Astrocyte (in vitro differentiated cells and primary cell): ENCODE measurements at regions not wholly inside any gene's neighbourhood (a gene's known extent, or its start where the extent isn't known, plus 50 kb on each side); places are given as distances from the start of the nearest gene placed in this dataset.

Source experiments
- DNase-seq: peaks from one replicate; pipeline ENCODE4 v3.0.0-alpha.2; 2010; ENCODE audit warnings: low read depth
- FAIRE-seq: peaks from 2 replicates; lab custom pipeline; 2011; peaks lifted over from hg19 to GRCh38; lab: Jason Lieb, UNC
- H2AFZ ChIP-seq: 2 replicates; pipeline ENCODE4 v1.6.0; 2012; ENCODE audit warnings: low read depth, low read length, inconsistent platforms
- H3K27ac ChIP-seq: 2 replicates; pipeline ENCODE4 v1.5.1; 2011; ENCODE audit warnings: low read depth, low read length, inconsistent platforms
- H3K27me3 ChIP-seq: 2 replicates; pipeline ENCODE4 v1.6.0; 2011; ENCODE audit warnings: low read length, inconsistent platforms; ENCODE audit not compliant: insufficient read depth
- H3K36me3 ChIP-seq: 2 replicates; pipeline ENCODE4 v1.5.1; 2011; ENCODE audit warnings: low read length, inconsistent platforms; ENCODE audit not compliant: insufficient read depth
- H3K4me1 ChIP-seq: 2 replicates; pipeline ENCODE4 v1.5.1; 2011; ENCODE audit warnings: low read length, inconsistent platforms; ENCODE audit not compliant: insufficient read depth
- H3K4me2 ChIP-seq: 2 replicates; pipeline ENCODE4 v1.6.0; 2012; ENCODE audit warnings: low read length, inconsistent platforms
- H3K4me3 ChIP-seq: 2 replicates; pipeline ENCODE4 v1.5.1; 2011; ENCODE audit warnings: low read depth, mild to moderate bottlenecking, low read length, inconsistent platforms; ENCODE audit not compliant: insufficient read depth
- H3K79me2 ChIP-seq: 2 replicates; pipeline ENCODE4 v1.6.0; 2012; ENCODE audit warnings: mild to moderate bottlenecking, low read length, inconsistent platforms; ENCODE audit not compliant: insufficient read depth
- H3K9ac ChIP-seq: 2 replicates; pipeline ENCODE4 v1.6.0; 2012; ENCODE audit warnings: mild to moderate bottlenecking, low read length, inconsistent platforms
- H3K9me3 ChIP-seq: 2 replicates; pipeline ENCODE4 v1.5.1; 2012; ENCODE audit warnings: low read depth, mild to moderate bottlenecking, low read length, inconsistent platforms; ENCODE audit not compliant: insufficient read depth
- H4K20me1 ChIP-seq: 2 replicates; pipeline ENCODE4 v1.6.0; 2012; ENCODE audit warnings: low read length, inconsistent platforms; ENCODE audit not compliant: insufficient read depth
- H3K27ac Mint-ChIP-seq: one replicate; pipeline ENCODE4 v1.8.0; 2021; ENCODE audit warnings: mild to moderate bottlenecking, mixed read lengths; ENCODE audit not compliant: unreplicated experiment
- H3K27me3 Mint-ChIP-seq: one replicate; pipeline ENCODE4 v1.8.0; 2021; ENCODE audit warnings: low read depth, mixed read lengths; ENCODE audit not compliant: unreplicated experiment
- H3K36me3 Mint-ChIP-seq: one replicate; pipeline ENCODE4 v1.8.0; 2021; ENCODE audit warnings: low read depth, mixed read lengths; ENCODE audit not compliant: unreplicated experiment
- H3K4me1 Mint-ChIP-seq: one replicate; pipeline ENCODE4 v1.8.0; 2021; ENCODE audit warnings: low read depth, mixed read lengths; ENCODE audit not compliant: unreplicated experiment
- H3K4me3 Mint-ChIP-seq: one replicate; pipeline ENCODE4 v1.8.0; 2021; ENCODE audit warnings: mild to moderate bottlenecking, moderate library complexity, mixed read lengths; ENCODE audit not compliant: unreplicated experiment
- H3K9me3 Mint-ChIP-seq: one replicate; pipeline ENCODE4 v1.8.0; 2021; ENCODE audit warnings: mild to moderate bottlenecking, mixed read lengths; ENCODE audit not compliant: unreplicated experiment
- CTCF ChIP-seq: IDR thresholded peaks from 2 replicates; pipeline ENCODE4 v1.5.1; 2011; ENCODE audit warnings: low read depth, mild to moderate bottlenecking, inconsistent platforms, low read length, moderate library complexity; ENCODE audit not compliant: insufficient read depth
- EZH2 ChIP-seq: IDR thresholded peaks from 2 replicates; pipeline ENCODE4 v1.6.1; 2012; ENCODE audit warnings: mild to moderate bottlenecking, low read length, inconsistent platforms; ENCODE audit not compliant: insufficient read depth

DNA sequence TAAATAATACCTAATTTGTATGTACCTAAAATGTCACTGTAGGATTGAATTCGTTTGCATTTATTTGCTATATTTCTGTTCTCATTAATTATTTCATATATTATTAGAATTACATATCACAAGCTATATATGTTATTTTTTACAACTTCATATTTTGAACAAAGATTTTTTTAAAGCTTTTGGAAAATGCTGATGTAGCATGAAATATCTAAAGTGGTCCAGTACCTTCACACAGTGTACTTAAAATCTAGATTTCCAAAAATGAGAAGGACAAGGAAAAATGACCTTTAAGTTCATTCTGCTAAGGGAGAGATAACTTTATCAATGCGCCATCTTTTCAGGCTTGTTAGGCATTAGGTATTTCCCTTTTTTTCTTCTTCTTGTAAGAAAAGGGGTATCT, 71.8 kb downstream of the LARP7 start:
- TF ChIP-seq EZH2 (no peak), CTCF (no peak)
- peaks cover 15% of the 10 kb centered on the region for H3K27me3 Mint-ChIP-seq
- H3K9me3 ChIP-seq = no peaks in the 10 kb centered on the region
- no peak overlapping the region for H3K4me3 ChIP-seq
- H2AFZ ChIP-seq = no peak overlapping the region
- H3K4me1 ChIP-seq = peaks cover 8% of the 10 kb centered on the region
- no peak overlapping the region for H3K4me2 ChIP-seq
- no peaks in the 10 kb centered on the region for H3K36me3 ChIP-seq
- no peak for FAIRE-seq
- no peaks in the 10 kb centered on the region for H3K79me2 ChIP-seq
- no peak overlapping the region for H3K4me3 Mint-ChIP-seq
- no peaks in the 10 kb centered on the region for H4K20me1 ChIP-seq
- no peaks in the 10 kb centered on the region for H3K36me3 Mint-ChIP-seq
- peaks cover 25% of the 10 kb centered on the region for H3K27me3 ChIP-seq
- H3K27ac ChIP-seq = no peak overlapping the region
- DNase-seq = no peak
- peaks cover 3% of the 10 kb centered on the region for H3K4me1 Mint-ChIP-seq
- H3K9me3 Mint-ChIP-seq = no peaks in the 10 kb centered on the region
- no peak overlapping the region for H3K27ac Mint-ChIP-seq
- H3K9ac ChIP-seq = no peak overlapping the region

- H3K4me3 ChIP-seq = no peak overlapping the region
- H3K4me1 Mint-ChIP-seq = no peaks in the 10 kb centered on the region
- H3K9ac ChIP-seq = no peak overlapping the region
- H3K36me3 Mint-ChIP-seq = peaks cover 2% of the 10 kb centered on the region
- no peak overlapping the region for H3K27ac Mint-ChIP-seq
- no peak overlapping the region for H2AFZ ChIP-seq
- FAIRE-seq (no peak), DNase-seq (no peak)
- no peak overlapping the region for H3K4me3 Mint-ChIP-seq
- H3K9me3 ChIP-seq = no peaks in the 10 kb centered on the region
- H3K4me1 ChIP-seq = no peaks in the 10 kb centered on the region
- no peaks in the 10 kb centered on the region for H4K20me1 ChIP-seq
- TF ChIP-seq EZH2 (no peak), CTCF (no peak)
- H3K4me2 ChIP-seq = no peak overlapping the region
- no peaks in the 10 kb centered on the region for H3K9me3 Mint-ChIP-seq
- no peaks in the 10 kb centered on the region for H3K36me3 ChIP-seq
- no peaks in the 10 kb centered on the region for H3K27me3 ChIP-seq
- no peak overlapping the region for H3K27ac ChIP-seq
- no peaks in the 10 kb centered on the region for H3K79me2 ChIP-seq
- H3K27me3 Mint-ChIP-seq = no peaks in the 10 kb centered on the region
Measured at GRCh38 chr4:112714922-112715901, 78.3 kb downstream of the LARP7 start.

- H3K9me3 Mint-ChIP-seq = no peaks in the 10 kb centered on the region
- DNase-seq = no peak
- H4K20me1 ChIP-seq = no peaks in the 10 kb centered on the region
- H3K4me1 Mint-ChIP-seq = no peaks in the 10 kb centered on the region
- FAIRE-seq = no peak
- H3K36me3 Mint-ChIP-seq = peaks cover 2% of the 10 kb centered on the region
- no peaks in the 10 kb centered on the region for H3K36me3 ChIP-seq
- no peak overlapping the region for H2AFZ ChIP-seq
- no peaks in the 10 kb centered on the region for H3K27me3 ChIP-seq
- no peak overlapping the region for H3K4me3 Mint-ChIP-seq
- no peak overlapping the region for H3K27ac Mint-ChIP-seq
- no peaks in the 10 kb centered on the region for H3K9me3 ChIP-seq
- no peak overlapping the region for H3K4me2 ChIP-seq
- H3K9ac ChIP-seq = no peak overlapping the region
- H3K27me3 Mint-ChIP-seq = no peaks in the 10 kb centered on the region
- no peak overlapping the region for H3K27ac ChIP-seq
- H3K79me2 ChIP-seq = no peaks in the 10 kb centered on the region
- H3K4me1 ChIP-seq = no peaks in the 10 kb centered on the region
- TF ChIP-seq CTCF = no peak
- no peak for TF ChIP-seq EZH2
- no peak overlapping the region for H3K4me3 ChIP-seq
Measured at GRCh38 chr4:112717856-112718255, 80.9 kb downstream of the LARP7 start.
